T-helper 2 cell treated with Interferon-gamma antibody and Interleukin-4, amounts not matched to agents 5 μg/mL and 100 μg/mL, for 36 hours (primary cell): ENCODE measurements at regions not wholly inside any gene's neighbourhood (a gene's known extent, or its start where the extent isn't known, plus 50 kb on each side); places are given as distances from the start of the nearest gene placed in this dataset.

ENCODE experiments used
- DNase-seq: peaks from one replicate; pipeline ENCODE4 v3.0.0; 2021; ENCODE audit warnings: low spot score
- H3K27ac Mint-ChIP-seq: one replicate; pipeline ENCODE4 v1.8.0; 2021; ENCODE audit warnings: mild to moderate bottlenecking, mixed read lengths
- H3K27me3 Mint-ChIP-seq: one replicate; pipeline ENCODE4 v1.8.0; 2021; ENCODE audit warnings: low read depth, mixed read lengths
- H3K36me3 Mint-ChIP-seq: one replicate; pipeline ENCODE4 v1.8.0; 2021; ENCODE audit warnings: low read depth, mixed read lengths
- H3K4me1 Mint-ChIP-seq: one replicate; pipeline ENCODE4 v1.8.0; 2021; ENCODE audit warnings: low read depth, mixed read lengths
- H3K4me3 Mint-ChIP-seq: one replicate; pipeline ENCODE4 v1.8.0; 2022; ENCODE audit warnings: mild to moderate bottlenecking, moderate library complexity, mixed read lengths
- H3K9me3 Mint-ChIP-seq: one replicate; pipeline ENCODE4 v1.8.0; 2021; ENCODE audit warnings: mixed read lengths

GRCh38 chr10:44506386-44506785 lies 121.5 kb upstream of the CXCL12 start:
- no peak overlapping the region for H3K4me3 Mint-ChIP-seq
- H3K4me1 Mint-ChIP-seq: no peaks in the 10 kb centered on the region
- H3K9me3 Mint-ChIP-seq: no peaks in the 10 kb centered on the region
- H3K27ac Mint-ChIP-seq: no peak overlapping the region
- no peak for DNase-seq
- H3K27me3 Mint-ChIP-seq: no peaks in the 10 kb centered on the region
- H3K36me3 Mint-ChIP-seq: no peaks in the 10 kb centered on the region

GRCh38 chr10:44510379-44511115 lies 125.7 kb upstream of the CXCL12 start:
- Mint-ChIP-seq H3K27ac (no peak overlapping the region), H3K4me3 (no peak overlapping the region), H3K27me3 (no peaks in the 10 kb centered on the region), H3K36me3 (no peaks in the 10 kb centered on the region), H3K4me1 (no peaks in the 10 kb centered on the region), H3K9me3 (no peaks in the 10 kb centered on the region)
- no peak for DNase-seq

GRCh38 chr10:44511166-44511565 lies 126.3 kb upstream of the CXCL12 start:
- Mint-ChIP-seq H3K9me3 (no peaks in the 10 kb centered on the region), H3K4me3 (no peak overlapping the region), H3K27ac (no peak overlapping the region), H3K4me1 (no peaks in the 10 kb centered on the region), H3K27me3 (no peaks in the 10 kb centered on the region), H3K36me3 (no peaks in the 10 kb centered on the region)
- no peak for DNase-seq

GRCh38 chr10:44511601-44512000 lies 126.7 kb upstream of the CXCL12 start:
- Mint-ChIP-seq H3K36me3 (no peaks in the 10 kb centered on the region), H3K4me1 (no peaks in the 10 kb centered on the region), H3K9me3 (no peaks in the 10 kb centered on the region), H3K27ac (no peak overlapping the region), H3K4me3 (no peak overlapping the region), H3K27me3 (no peaks in the 10 kb centered on the region)
- DNase-seq: no peak

GRCh38 chr10:44512431-44513022 lies 127.6 kb upstream of the CXCL12 start:
- H3K4me1 Mint-ChIP-seq: no peaks in the 10 kb centered on the region
- H3K27me3 Mint-ChIP-seq: no peaks in the 10 kb centered on the region
- H3K27ac Mint-ChIP-seq: no peak overlapping the region
- H3K4me3 Mint-ChIP-seq: no peak overlapping the region
- DNase-seq: no peak
- no peaks in the 10 kb centered on the region for H3K36me3 Mint-ChIP-seq
- H3K9me3 Mint-ChIP-seq: no peaks in the 10 kb centered on the region

GRCh38 chr10:44513591-44513990 lies 128.7 kb upstream of the CXCL12 start:
- Mint-ChIP-seq H3K4me1 (no peaks in the 10 kb centered on the region), H3K36me3 (no peaks in the 10 kb centered on the region), H3K27ac (no peak overlapping the region)

GRCh38 chr10:44516891-44517290 lies 132.0 kb upstream of the CXCL12 start:
- Mint-ChIP-seq H3K4me1 (no peaks in the 10 kb centered on the region), H3K36me3 (no peaks in the 10 kb centered on the region), H3K9me3 (no peaks in the 10 kb centered on the region), H3K4me3 (no peak overlapping the region), H3K27ac (no peak overlapping the region), H3K27me3 (no peaks in the 10 kb centered on the region)
- DNase-seq: no peak

More at GRCh38 chr10:44513591-44513990, 128.7 kb upstream of the CXCL12 start:
- no peak overlapping the region for H3K4me3 Mint-ChIP-seq
- no peaks in the 10 kb centered on the region for H3K9me3 Mint-ChIP-seq
- DNase-seq: no peak
- H3K27me3 Mint-ChIP-seq: no peaks in the 10 kb centered on the region

- Mint-ChIP-seq H3K27me3 (no peaks in the 10 kb centered on the region), H3K4me3 (no peak overlapping the region), H3K36me3 (no peaks in the 10 kb centered on the region), H3K4me1 (no peaks in the 10 kb centered on the region), H3K9me3 (no peaks in the 10 kb centered on the region), H3K27ac (no peak overlapping the region)
- no peak for DNase-seq
Measured at GRCh38 chr10:44517635-44518034, 132.7 kb upstream of the CXCL12 start.

- Mint-ChIP-seq H3K27ac (no peak overlapping the region), H3K27me3 (no peaks in the 10 kb centered on the region), H3K4me3 (no peak overlapping the region), H3K36me3 (no peaks in the 10 kb centered on the region), H3K9me3 (peaks cover 7% of the 10 kb centered on the region), H3K4me1 (no peaks in the 10 kb centered on the region)
- DNase-seq: no peak
Measured at GRCh38 chr10:44519361-44519760, 134.5 kb upstream of the CXCL12 start.

- Mint-ChIP-seq H3K4me3 (no peak overlapping the region), H3K36me3 (no peaks in the 10 kb centered on the region), H3K27me3 (no peaks in the 10 kb centered on the region), H3K27ac (no peak overlapping the region), H3K9me3 (peaks cover 8% of the 10 kb centered on the region), H3K4me1 (no peaks in the 10 kb centered on the region)
- no peak for DNase-seq
Measured at GRCh38 chr10:44520651-44521050, 135.8 kb upstream of the CXCL12 start.

GRCh38 chr10:44539178-44539577 lies 154.3 kb upstream of the CXCL12 start:
- Mint-ChIP-seq H3K4me3 (no peak overlapping the region), H3K4me1 (no peaks in the 10 kb centered on the region)

GRCh38 chr10:44552726-44553125 lies 167.8 kb upstream of the CXCL12 start:
- Mint-ChIP-seq H3K36me3 (no peaks in the 10 kb centered on the region), H3K27me3 (no peaks in the 10 kb centered on the region), H3K9me3 (peaks cover 3% of the 10 kb centered on the region), H3K4me3 (no peak overlapping the region), H3K4me1 (no peaks in the 10 kb centered on the region), H3K27ac (no peak overlapping the region)
- no peak for DNase-seq

More at GRCh38 chr10:44539178-44539577, 154.3 kb upstream of the CXCL12 start:
- Mint-ChIP-seq H3K36me3 (no peaks in the 10 kb centered on the region), H3K27me3 (no peaks in the 10 kb centered on the region), H3K9me3 (peaks cover 2% of the 10 kb centered on the region), H3K27ac (no peak overlapping the region)
- DNase-seq: no peak

- H3K4me3 Mint-ChIP-seq: no peak overlapping the region
- H3K4me1 Mint-ChIP-seq: no peaks in the 10 kb centered on the region
- DNase-seq: no peak
- H3K9me3 Mint-ChIP-seq: no peaks in the 10 kb centered on the region
- no peaks in the 10 kb centered on the region for H3K36me3 Mint-ChIP-seq
- no peaks in the 10 kb centered on the region for H3K27me3 Mint-ChIP-seq
- H3K27ac Mint-ChIP-seq: no peak overlapping the region
Measured at GRCh38 chr10:44557596-44558191, 172.8 kb upstream of the CXCL12 start.

- H3K27ac Mint-ChIP-seq: no peak overlapping the region
- H3K9me3 Mint-ChIP-seq: no peaks in the 10 kb centered on the region
- no peaks in the 10 kb centered on the region for H3K4me1 Mint-ChIP-seq
- H3K27me3 Mint-ChIP-seq: no peaks in the 10 kb centered on the region
- no peak for DNase-seq
- no peak overlapping the region for H3K4me3 Mint-ChIP-seq
- no peaks in the 10 kb centered on the region for H3K36me3 Mint-ChIP-seq
Measured at GRCh38 chr10:44558521-44558920, 173.6 kb upstream of the CXCL12 start.
